ENCODE measurements at regions not wholly inside any gene's neighbourhood (a gene's known extent, or its start where the extent isn't known, plus 50 kb on each side); places are given as distances from the start of the nearest gene placed in this dataset.

- H3K27me3 ChIP-seq (ENCODE audit: control insufficient read depth, insufficient read depth, low read length), result no peaks in the 10 kb centered on the region
- ChIA-PET CTCF (no interaction called here), POLR2A (no interaction called here)
- TF ChIP-seq, protein P1, sequence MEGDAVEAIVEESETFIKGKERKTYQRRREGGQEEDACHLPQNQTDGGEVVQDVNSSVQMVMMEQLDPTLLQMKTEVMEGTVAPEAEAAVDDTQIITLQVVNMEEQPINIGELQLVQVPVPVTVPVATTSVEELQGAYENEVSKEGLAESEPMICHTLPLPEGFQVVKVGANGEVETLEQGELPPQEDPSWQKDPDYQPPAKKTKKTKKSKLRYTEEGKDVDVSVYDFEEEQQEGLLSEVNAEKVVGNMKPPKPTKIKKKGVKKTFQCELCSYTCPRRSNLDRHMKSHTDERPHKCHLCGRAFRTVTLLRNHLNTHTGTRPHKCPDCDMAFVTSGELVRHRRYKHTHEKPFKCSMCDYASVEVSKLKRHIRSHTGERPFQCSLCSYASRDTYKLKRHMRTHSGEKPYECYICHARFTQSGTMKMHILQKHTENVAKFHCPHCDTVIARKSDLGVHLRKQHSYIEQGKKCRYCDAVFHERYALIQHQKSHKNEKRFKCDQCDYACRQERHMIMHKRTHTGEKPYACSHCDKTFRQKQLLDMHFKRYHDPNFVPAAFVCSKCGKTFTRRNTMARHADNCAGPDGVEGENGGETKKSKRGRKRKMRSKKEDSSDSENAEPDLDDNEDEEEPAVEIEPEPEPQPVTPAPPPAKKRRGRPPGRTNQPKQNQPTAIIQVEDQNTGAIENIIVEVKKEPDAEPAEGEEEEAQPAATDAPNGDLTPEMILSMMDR (IDR thresholded peaks at IDR 0.05; ENCODE audit: insufficient read depth, low read depth, low read length), result no peak
- no peak for DNase-seq (ENCODE audit: low read depth)
- H3K36me3 ChIP-seq (ENCODE audit: control insufficient read depth, insufficient read depth, low read length), result no peaks in the 10 kb centered on the region
- H3K4me3 ChIP-seq (ENCODE audit: low read depth, low read length), result no peak overlapping the region
These were observed 114.8 kb upstream of the TRPC4 start for GRCh38 chr13:37984357-37984756.

DNA sequence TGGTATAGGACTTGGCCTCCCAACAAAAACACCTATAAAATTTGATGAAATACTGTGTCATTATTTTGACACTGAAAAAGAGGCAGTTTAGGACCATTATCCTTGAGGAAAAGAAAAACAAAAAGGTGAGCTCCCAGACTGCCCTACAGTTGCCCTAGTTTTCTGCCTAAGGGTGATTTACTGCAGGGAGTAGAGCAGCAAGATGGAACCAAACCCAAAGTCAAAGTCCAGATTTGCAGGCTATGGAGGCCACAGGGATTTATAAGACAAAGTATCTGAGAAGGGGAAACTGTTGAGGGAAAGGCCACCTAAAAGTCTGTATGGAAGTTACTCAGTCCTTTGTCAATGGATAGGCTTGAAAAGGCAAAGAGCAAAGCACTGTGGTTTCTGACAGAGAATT is 112.4 kb upstream of the TRPC4 start:
- Histone ChIP-seq H3K36me3 (ENCODE audit: control insufficient read depth, insufficient read depth, low read length) (no peaks in the 10 kb centered on the region), H3K4me3 (ENCODE audit: low read depth, low read length) (no peak overlapping the region), H3K27me3 (ENCODE audit: control insufficient read depth, insufficient read depth, low read length) (no peaks in the 10 kb centered on the region)
- TF ChIP-seq, protein P1 (IDR thresholded peaks at IDR 0.05; ENCODE audit: insufficient read depth, low read depth, low read length), result no peak
- no peak for DNase-seq (ENCODE audit: low read depth)
- CTCF ChIA-PET, result no interaction called here
- POLR2A ChIA-PET, result no interaction called here

- Histone ChIP-seq H3K4me3 (ENCODE audit: low read depth, low read length) (no peak overlapping the region), H3K27me3 (ENCODE audit: control insufficient read depth, insufficient read depth, low read length) (no peaks in the 10 kb centered on the region), H3K36me3 (ENCODE audit: control insufficient read depth, insufficient read depth, low read length) (no peaks in the 10 kb centered on the region)
- ChIA-PET CTCF (no interaction called here), POLR2A (no interaction called here)
- no peak for DNase-seq (ENCODE audit: low read depth)
- TF ChIP-seq, protein P1 (IDR thresholded peaks at IDR 0.05; ENCODE audit: insufficient read depth, low read depth, low read length), result no peak
These were observed 109.1 kb upstream of the TRPC4 start for GRCh38 chr13:37978680-37979079.

- no peak for DNase-seq (ENCODE audit: low read depth)
- ChIA-PET POLR2A (no interaction called here), CTCF (no interaction called here)
- Histone ChIP-seq H3K27me3 (ENCODE audit: control insufficient read depth, insufficient read depth, low read length) (no peaks in the 10 kb centered on the region), H3K4me3 (ENCODE audit: low read depth, low read length) (no peak overlapping the region), H3K36me3 (ENCODE audit: control insufficient read depth, insufficient read depth, low read length) (no peaks in the 10 kb centered on the region)
- TF ChIP-seq, protein P1 (IDR thresholded peaks at IDR 0.05; ENCODE audit: insufficient read depth, low read depth, low read length), result no peak
These were observed 99.0 kb upstream of the TRPC4 start for GRCh38 chr13:37968555-37968954.

GRCh38 chr13:37966266-37966665 is 96.7 kb upstream of the TRPC4 start:
- ChIA-PET CTCF (no interaction called here), POLR2A (no interaction called here)
- Histone ChIP-seq H3K27me3 (ENCODE audit: control insufficient read depth, insufficient read depth, low read length) (no peaks in the 10 kb centered on the region), H3K4me3 (ENCODE audit: low read depth, low read length) (no peak overlapping the region), H3K36me3 (ENCODE audit: control insufficient read depth, insufficient read depth, low read length) (no peaks in the 10 kb centered on the region)
- no peak for DNase-seq (ENCODE audit: low read depth)
- TF ChIP-seq, protein P1 (IDR thresholded peaks at IDR 0.05; ENCODE audit: insufficient read depth, low read depth, low read length), result no peak

Measured in BJ (cell line).